ENCODE measurements at regions not wholly inside any gene's neighbourhood (a gene's known extent, or its start where the extent isn't known, plus 50 kb on each side); places are given as distances from the start of the nearest gene placed in this dataset.

DNA sequence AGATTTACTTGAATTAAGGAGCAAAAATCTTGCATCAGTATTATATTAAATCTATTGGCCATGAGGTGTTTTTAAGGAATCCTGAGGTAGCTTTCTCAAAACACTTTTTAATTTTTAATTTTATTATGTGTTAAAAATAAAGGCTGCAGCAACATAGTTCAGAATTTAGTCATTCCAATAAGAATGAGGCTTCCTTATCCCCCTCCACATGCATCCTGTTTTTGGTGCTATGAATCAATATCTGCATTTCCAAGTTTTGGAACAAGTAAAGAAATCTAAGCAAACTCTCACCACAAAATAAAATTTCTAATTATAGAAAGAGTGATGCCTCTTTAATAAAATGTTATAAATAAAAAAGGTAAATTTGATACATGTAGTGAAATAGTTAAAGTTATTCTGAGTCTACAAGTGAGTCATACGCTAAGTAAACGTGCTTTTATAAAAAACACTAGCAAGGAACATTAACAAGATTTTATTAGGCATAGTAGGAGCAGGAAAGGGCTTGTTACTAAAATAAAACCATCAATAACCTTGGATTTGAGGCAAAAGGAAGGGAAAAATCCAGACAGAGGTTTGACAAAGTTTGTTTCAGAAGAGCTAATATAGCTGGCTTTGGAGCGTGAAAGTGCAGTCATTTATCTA lies 1218.0 kb downstream of the NSUN3 start:
- TF ChIP-seq, protein P1, sequence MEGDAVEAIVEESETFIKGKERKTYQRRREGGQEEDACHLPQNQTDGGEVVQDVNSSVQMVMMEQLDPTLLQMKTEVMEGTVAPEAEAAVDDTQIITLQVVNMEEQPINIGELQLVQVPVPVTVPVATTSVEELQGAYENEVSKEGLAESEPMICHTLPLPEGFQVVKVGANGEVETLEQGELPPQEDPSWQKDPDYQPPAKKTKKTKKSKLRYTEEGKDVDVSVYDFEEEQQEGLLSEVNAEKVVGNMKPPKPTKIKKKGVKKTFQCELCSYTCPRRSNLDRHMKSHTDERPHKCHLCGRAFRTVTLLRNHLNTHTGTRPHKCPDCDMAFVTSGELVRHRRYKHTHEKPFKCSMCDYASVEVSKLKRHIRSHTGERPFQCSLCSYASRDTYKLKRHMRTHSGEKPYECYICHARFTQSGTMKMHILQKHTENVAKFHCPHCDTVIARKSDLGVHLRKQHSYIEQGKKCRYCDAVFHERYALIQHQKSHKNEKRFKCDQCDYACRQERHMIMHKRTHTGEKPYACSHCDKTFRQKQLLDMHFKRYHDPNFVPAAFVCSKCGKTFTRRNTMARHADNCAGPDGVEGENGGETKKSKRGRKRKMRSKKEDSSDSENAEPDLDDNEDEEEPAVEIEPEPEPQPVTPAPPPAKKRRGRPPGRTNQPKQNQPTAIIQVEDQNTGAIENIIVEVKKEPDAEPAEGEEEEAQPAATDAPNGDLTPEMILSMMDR (IDR thresholded peaks at IDR 0.05; ENCODE audit: insufficient read depth, low read depth, low read length): no peak
- TF ChIP-seq EZH2 (IDR thresholded peaks at IDR 0.05; ENCODE audit: insufficient read depth, low read length): no peak

Measured in astrocyte (in vitro differentiated cells and primary cell).